LNCaP clone FGC (cell line): ENCODE measurements at regions not wholly inside any gene's neighbourhood (a gene's known extent, or its start where the extent isn't known, plus 50 kb on each side); places are given as distances from the start of the nearest gene placed in this dataset.
"Not testable (repeated sequence)": the region's sequence is repeated elsewhere in the genome, so short reads cannot be mapped to it uniquely, and the experiment has no call there.

ENCODE experiments used
- DNase-seq: peaks from one replicate; pipeline ENCODE4 v3.0.0-alpha.2; 2011; ENCODE audit warnings: low read depth
- H3K4me3 ChIP-seq: 2 replicates; pipeline ENCODE4 v1.5.1; 2011; ENCODE audit warnings: mild to moderate bottlenecking, low read depth, low read length, control low read depth
- TF ChIP-seq, protein P1 (sequence below): IDR thresholded peaks from 2 replicates; pipeline ENCODE4 v1.5.1; 2012; ENCODE audit warnings: mild to moderate bottlenecking; ENCODE audit not compliant: control insufficient read depth, insufficient read depth; ENCODE audit errors: extremely low read depth

DNA sequence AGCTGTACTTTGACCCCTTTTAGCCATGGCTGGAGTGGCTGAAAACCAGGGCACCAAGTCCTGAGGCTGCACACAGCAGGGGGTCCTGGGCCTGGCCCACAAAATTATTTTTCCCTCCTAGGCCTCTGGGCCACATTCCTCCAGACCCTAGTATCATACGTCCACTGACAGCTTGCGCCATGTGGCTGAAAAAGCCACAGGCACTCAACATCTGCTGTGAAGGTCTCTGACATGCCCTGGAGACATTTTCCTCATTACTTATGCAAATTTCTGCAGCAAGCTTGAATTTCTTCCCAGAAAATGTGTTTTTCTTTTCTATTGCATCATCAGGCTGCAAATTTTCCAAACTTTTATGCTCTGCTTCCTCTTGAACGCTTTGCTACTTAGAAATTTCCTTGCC lies 239.0 kb downstream of the SQOR start:
- TF ChIP-seq, protein P1, sequence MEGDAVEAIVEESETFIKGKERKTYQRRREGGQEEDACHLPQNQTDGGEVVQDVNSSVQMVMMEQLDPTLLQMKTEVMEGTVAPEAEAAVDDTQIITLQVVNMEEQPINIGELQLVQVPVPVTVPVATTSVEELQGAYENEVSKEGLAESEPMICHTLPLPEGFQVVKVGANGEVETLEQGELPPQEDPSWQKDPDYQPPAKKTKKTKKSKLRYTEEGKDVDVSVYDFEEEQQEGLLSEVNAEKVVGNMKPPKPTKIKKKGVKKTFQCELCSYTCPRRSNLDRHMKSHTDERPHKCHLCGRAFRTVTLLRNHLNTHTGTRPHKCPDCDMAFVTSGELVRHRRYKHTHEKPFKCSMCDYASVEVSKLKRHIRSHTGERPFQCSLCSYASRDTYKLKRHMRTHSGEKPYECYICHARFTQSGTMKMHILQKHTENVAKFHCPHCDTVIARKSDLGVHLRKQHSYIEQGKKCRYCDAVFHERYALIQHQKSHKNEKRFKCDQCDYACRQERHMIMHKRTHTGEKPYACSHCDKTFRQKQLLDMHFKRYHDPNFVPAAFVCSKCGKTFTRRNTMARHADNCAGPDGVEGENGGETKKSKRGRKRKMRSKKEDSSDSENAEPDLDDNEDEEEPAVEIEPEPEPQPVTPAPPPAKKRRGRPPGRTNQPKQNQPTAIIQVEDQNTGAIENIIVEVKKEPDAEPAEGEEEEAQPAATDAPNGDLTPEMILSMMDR: no peak
- DNase-seq: no peak
- no peak overlapping the region for H3K4me3 ChIP-seq

- DNase-seq, H3K4me3 ChIP-seq: not testable (repeated sequence)
Observed at GRCh38 chr15:45874566-45874965, 239.7 kb downstream of the SQOR start.

- no peak overlapping the region for H3K4me3 ChIP-seq
- DNase-seq: no peak
- TF ChIP-seq, protein P1: no peak
Observed at GRCh38 chr15:45884289-45884688, 249.5 kb downstream of the SQOR start.

GRCh38 chr15:45884755-45885445 lies 250.1 kb downstream of the SQOR start:
- H3K4me3 ChIP-seq: no peak overlapping the region
- TF ChIP-seq, protein P1: no peak
- DNase-seq: no peak

DNA sequence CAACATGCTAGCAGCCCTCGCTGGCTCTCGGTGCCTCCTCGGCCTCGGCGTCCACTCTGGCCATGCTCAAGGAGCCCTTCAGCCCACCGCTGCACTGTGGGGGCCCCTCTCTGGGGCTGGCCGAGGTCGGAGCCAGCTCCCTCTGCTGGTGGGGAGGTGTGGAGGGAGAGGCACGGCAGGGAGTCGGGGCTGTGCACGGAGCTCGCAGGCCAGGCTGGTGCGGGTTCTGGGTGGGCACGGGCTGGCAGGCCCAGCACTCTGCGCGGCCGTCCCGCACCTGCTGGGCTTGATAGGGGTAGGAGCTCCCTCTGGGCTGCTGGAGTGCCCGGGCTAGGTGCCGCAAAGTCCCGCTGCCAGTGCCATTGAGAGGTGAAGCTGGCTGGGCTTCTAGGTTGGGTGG lies 251.0 kb downstream of the SQOR start:
- TF ChIP-seq, protein P1: no peak
- no peak for DNase-seq
- no peak overlapping the region for H3K4me3 ChIP-seq

GRCh38 chr15:45891766-45892165 lies 256.9 kb downstream of the SQOR start:
- no peak for DNase-seq
- TF ChIP-seq, protein P1: no peak
- H3K4me3 ChIP-seq: no peak overlapping the region

- DNase-seq: no peak
- TF ChIP-seq, protein P1: no peak
- no peak overlapping the region for H3K4me3 ChIP-seq
Observed at GRCh38 chr15:45892182-45892581, 257.4 kb downstream of the SQOR start.
